ENCODE measurements at regions not wholly inside any gene's neighbourhood (a gene's known extent, or its start where the extent isn't known, plus 50 kb on each side); places are given as distances from the start of the nearest gene placed in this dataset.

DNA sequence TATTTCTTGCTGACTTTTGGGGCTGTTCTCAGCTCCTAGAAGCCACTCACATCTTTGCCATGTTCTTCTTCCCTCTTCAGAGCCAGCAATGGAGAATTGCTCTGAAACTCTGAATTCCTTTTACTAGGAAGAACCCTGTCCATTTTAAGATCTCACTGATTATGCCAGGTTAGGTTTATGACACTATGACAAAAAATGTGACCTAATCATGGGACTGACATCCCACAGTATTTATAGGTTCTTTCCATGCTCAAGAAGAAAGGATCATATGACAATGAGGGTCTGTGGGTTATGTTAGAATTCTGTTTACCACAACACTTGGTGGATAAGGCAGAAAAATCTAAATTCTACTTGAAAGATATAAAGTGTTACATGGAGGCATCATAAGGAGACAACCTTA, 263.3 kb upstream of the CITED2 start:
- no peak for DNase-seq

GRCh38 chr6:139636391-139636790, 261.9 kb upstream of the CITED2 start:
- DNase-seq: no peak

DNA sequence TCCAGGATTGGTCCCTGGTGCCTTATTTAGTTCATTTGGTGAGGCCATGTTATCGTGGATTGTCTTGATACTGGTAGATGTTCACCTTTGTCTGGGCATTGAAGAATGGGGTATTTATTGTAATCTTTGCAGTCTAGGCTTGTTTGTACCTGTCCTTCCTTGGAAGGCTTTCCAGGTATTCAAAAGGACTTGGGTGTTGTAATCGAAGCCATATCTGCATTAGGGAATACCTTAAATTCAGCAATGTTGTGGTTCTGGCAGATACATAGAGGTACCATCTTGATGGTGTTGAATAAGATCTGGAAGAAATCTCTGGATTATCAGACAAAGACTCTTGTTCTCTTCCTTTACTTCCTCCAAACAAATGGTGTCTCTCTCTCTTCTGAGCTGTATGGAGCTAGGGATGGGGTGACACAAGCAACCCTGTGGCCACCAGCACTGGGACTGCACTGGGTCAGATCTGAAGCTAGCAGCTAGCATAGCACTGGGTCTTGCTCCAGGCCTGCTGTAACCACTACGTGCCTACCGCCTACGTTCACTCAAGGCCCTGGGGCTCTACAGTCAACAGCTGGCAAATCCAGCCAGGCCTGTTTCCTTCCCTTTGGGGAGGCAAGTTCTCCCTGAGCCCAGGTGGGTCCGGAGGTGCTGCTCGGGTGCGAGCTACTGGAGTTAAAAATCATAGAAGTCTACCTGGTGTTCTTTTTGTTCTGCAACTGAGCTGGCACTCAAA, 261.1 kb upstream of the CITED2 start:
- no peak for DNase-seq

DNA sequence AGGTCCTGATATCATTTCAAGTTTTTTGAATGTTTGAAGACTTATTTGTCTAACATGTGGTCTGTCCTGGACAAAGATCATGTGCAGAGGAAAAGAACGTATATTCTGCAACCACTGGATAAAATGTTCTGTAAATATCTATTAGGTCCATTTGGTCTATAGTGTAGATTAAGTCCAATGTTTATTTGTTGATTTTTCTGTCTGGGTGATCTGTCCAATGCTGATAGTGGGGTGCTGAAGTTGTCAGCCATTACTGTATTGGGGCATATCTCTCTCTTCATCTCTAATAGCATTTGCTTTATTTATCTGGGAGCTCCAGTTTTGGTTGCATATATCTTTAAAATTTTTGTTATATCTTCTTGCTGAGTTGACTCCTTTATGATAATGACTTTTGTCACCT, 258.4 kb upstream of the CITED2 start:
- no peak for DNase-seq

GRCh38 chr6:139628270-139628669, 253.8 kb upstream of the CITED2 start:
- no peak for DNase-seq

- no peak for DNase-seq
Measured at GRCh38 chr6:139627091-139627490, 252.6 kb upstream of the CITED2 start.

DNA sequence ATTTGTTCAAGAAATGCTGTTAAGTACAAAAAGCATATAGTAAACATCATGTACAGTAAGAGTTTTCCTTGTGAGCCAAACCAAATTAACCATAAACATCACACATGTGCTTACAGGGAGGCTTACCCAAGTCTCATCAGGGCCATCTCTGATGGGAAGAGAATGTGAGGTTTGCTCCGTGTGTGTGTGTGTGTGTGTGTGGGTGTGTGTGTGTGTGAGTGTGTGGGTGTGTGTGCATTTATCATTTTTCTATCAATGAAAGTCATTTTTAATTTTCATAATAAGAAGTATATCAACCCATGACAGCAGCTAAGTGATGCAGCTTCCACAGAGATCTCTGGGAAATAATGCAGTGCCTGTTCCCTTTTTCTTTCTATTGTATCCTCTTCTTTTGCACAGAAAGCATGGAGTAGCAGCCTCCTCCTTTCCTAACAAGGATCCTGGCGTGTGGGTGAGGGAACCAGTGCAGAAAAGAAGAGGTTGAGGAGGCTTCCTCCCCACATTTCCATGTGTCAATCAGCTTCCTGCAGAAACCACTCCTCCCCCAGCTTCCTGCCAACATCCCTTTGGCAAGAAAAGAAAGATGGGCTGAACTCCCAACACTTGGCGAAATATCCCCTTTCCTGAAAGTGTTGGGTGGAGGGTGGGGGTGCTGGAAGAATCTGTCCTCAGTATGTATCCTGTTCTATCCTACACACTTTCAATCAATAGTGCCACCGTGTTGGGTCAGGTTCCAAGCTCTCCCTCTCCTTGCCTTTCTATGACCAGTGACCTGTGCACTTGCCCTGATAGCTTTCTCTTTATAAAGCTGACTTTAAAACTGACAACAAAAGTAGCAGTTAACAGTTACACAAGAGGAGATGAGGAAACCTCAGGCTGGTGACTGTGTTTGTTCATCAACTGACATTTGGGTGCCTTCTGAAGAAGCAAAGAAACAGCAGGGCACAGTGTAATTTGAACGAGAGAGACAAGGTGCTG, 251.8 kb upstream of the CITED2 start:
- DNase-seq: peak; percentile 12

DNA sequence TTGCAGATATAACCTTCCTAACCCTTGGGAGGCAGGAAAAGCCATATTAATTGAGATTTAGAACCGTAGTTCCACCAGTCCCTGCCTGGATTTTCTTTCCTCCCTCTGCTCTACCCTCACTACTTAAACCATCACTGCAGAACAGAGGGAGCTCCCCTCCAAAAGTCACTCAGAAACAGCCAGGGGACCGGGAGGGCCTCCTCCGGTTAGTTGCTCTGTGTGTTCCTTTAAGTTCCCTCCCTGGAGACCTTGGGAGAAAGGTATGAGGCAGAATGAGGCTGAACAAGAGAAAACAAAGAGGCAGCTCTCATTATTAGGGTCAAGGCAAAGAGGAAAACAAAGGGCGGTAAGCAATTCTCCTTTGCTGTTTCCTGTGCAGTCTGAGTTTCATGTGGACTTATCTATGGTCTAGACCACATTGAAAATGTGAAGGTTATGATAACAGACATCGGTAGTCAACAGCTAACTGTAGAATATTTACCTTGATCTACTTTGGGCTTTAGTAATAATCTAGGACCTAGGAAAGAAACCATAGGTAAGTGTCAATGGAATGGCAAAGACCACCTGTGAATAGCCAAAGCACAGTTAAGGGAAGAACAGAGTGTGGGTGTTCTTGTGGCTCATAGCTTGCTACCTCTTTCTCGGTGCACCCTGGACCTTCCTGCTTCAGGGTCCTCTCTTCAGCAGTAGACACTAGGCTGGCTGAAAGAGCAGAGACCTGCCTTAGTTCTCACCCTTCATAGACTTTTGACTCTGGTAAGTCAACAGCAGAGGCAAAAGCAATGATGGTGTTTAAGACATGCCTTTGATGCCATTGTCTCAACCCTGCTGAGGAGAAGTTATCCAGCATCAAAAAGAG, 250.9 kb upstream of the CITED2 start:
- DNase-seq: no peak

DNA sequence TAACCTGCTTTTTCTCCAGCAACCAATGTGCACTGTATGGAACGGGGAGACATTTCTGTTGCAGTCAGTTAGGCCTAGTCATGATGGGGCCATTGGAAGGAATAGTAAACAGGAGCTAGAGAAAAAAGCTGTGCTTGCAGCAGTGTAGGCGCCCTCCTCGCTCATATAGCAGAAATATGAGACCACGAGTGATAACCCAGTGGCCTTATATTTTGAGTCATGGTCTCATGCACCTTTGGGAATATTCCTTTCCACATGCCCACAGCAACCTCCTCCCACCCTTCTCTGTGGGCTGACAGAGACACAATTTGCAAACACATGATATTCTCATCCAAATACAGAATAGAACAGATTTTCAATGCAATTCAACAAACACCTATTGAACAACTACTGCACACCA, 248.9 kb upstream of the CITED2 start:
- DNase-seq: no peak

DNA sequence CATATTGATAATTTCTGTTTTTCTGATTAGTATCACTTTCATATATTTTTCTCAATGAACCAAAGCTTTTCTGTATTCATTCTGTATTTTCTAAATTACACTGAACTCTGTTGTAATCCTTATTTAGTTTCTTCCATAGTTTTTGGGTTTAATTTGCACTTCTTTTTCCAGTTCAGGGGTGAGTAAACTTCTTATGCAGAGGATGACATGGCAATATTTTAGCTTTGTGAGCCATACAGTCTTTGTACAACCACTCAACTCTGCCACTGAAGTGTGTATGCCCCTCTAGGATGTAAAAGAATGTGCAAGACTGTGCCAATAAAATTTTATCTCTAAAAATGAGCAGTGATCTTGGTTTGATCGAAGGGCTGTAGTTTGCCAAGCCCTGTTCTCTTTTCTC, 239.0 kb upstream of the CITED2 start:
- no peak for DNase-seq

- DNase-seq: no peak
Measured at GRCh38 chr6:139612135-139612465, 237.7 kb upstream of the CITED2 start.

DNA sequence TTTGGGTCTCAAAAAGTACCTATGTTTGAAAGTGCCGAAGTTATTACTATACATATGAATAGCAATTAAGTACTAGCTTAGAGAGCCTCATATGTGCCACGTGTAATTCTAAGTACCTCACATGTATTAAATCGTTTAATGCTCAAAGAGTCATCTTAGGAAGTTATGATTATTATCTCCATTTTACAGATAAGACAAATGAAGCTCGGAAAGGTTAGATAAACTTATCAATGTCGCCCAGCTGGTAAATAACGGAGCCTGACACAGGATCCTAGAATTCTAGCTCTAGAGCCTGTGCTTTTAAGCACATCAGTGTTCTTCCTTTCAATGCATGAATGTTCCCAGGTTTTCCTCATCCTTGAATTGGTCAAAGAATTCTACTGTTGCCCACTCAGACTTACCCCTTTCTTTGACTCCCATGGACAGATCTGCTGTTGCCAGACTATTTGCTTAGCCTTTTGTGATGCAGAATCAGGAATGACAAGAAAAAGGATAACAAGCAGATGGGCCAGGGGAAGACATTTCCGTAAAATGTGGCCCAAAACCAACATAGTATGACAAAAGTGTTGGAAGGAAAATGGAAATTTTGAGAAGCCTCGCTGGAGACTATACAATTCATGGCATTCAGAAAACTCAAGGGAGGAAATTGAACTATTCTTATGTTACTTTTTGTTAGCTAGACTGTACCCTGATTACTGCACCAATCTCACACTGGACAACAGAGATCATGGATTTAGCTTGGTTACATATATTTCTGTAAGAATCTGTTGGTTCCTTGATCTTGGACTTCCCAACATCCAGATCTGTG, 237.1 kb upstream of the CITED2 start:
- DNase-seq: no peak

DNA sequence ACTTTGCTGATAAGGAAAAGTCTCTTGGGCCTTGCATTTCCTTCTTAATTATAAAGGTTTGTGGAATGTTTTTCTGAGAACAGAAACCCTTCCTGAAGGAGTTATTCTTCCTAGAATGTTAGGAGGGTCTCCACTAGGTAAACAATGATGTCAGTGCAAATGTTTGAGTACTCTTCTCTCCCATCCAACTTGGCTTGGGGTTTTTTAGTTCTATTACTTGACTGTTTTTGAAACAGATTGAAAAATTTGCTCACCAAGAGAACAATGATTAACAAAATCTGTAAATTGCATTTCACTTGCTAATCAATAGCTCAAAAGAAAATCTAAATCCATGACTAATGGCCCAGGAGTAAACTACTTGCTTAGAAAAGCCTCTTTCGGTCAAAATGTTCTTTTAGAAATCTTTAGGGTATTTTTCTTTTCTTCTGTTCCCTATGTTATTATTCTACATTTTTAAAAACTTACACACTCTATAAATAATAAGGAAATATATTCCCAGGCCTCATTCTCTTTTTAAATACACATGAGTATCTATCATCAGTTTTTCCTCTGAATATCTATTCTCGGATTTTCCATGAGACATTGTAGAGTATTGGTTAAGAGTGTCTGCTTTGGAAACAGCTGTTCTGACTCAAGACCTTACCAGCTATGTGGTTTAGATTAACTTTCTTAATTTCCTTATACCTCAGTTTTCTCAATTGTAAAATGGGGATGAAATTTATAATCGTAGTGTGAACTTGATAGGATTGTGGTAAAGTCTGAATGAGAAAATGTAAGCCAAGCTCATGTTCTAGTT, 234.2 kb upstream of the CITED2 start:
- peak; percentile 60 for DNase-seq

DNA sequence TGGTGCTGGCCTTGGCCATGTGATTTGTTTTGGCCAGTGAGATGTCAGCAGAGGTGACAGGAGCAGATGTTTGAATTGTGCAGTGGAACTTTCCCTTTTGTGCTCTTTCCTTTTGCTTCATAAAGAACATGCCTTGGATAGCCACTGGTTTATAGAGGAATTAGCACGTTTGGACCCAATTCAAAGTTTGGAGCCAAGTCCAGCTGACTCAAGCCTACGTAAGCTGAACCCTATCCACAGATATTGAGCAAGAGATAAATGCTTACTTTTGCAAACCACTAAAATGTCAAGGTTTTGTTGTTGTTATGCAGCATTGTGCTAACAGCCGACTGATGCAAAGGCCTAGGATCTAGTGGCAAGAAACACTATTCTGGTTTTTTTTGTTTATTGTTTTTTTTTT, 230.9 kb upstream of the CITED2 start:
- DNase-seq: peak; percentile 78

- no peak for DNase-seq
Measured at GRCh38 chr6:139603581-139603980, 229.1 kb upstream of the CITED2 start.

- no peak for DNase-seq
Measured at GRCh38 chr6:139602577-139602976, 228.1 kb upstream of the CITED2 start.

- DNase-seq: no peak
Measured at GRCh38 chr6:139600919-139601475, 226.5 kb upstream of the CITED2 start.

- DNase-seq: no peak
Measured at GRCh38 chr6:139600343-139600742, 225.9 kb upstream of the CITED2 start.

- peak; percentile 98 for DNase-seq
Measured at GRCh38 chr6:139597771-139598755, 223.6 kb upstream of the CITED2 start.

Data from fibroblast of skin of right biceps (primary cell).